RWPE1 (cell line): ENCODE measurements at regions not wholly inside any gene's neighbourhood (a gene's known extent, or its start where the extent isn't known, plus 50 kb on each side); places are given as distances from the start of the nearest gene placed in this dataset.
A peak's percentile ranks its signal among the peaks of the same experiment; 100 is the strongest.

Experiments used
- CTCF ChIA-PET: fragments of 350-600 bp; sonication (Branson Sonifier 250); formaldehyde crosslinking; extraction: SDS; loops from one replicate; lab custom pipeline; 2021; lab: Yijun Ruan, JAX
- POLR2A ChIA-PET: fragments of 400-600 bp; formaldehyde crosslinking; extraction: SDS; loops from one replicate; lab custom pipeline; 2020; ENCODE audit warnings: antibody characterized with exemption; ENCODE audit not compliant: low non-redundant PET; lab: Yijun Ruan, JAX
- DNase-seq: peaks from one replicate; pipeline ENCODE4 v3.0.0; 2012; ENCODE audit warnings: low spot score
- H3K27ac ChIP-seq: fragments of 450-650 bp; 2 replicates; pipeline ENCODE4 v1.5.1; 2017
- TF ChIP-seq, protein P1 (sequence below): fragments of 450-650 bp; conservative IDR thresholded peaks from 2 replicates; pipeline ENCODE4 v1.5.1; 2017; ENCODE audit warnings: low read depth, mild to moderate bottlenecking

DNA sequence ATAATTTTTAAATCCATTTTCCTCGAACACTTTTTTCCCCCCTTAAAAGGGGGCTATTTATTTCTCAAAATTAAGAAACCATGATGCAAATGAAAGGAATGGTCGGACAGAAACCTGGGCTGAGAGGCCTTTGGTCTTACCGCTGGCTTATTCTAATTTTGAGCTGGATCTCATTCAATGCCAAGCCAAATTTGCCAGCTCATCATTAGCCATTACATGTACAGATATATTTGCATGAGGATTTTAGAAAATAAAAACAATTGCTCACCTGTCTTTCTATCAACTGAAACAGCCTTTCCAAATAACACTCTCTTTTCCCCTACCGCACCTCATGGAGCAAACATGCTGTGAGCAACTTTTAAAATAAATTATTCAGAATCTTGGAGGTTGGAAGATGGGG is 219.5 kb upstream of the DTNBP1 start:
- CTCF ChIA-PET, result interaction anchor here (0.6 kb wide), 1 partner anchor 80 kb away, joined by 3 read pairs; no protein-coding TSS in a partner anchor
- H3K27ac ChIP-seq, result no peak overlapping the region
- POLR2A ChIA-PET, result no interaction called here
- no peak for DNase-seq
- TF ChIP-seq, protein P1, sequence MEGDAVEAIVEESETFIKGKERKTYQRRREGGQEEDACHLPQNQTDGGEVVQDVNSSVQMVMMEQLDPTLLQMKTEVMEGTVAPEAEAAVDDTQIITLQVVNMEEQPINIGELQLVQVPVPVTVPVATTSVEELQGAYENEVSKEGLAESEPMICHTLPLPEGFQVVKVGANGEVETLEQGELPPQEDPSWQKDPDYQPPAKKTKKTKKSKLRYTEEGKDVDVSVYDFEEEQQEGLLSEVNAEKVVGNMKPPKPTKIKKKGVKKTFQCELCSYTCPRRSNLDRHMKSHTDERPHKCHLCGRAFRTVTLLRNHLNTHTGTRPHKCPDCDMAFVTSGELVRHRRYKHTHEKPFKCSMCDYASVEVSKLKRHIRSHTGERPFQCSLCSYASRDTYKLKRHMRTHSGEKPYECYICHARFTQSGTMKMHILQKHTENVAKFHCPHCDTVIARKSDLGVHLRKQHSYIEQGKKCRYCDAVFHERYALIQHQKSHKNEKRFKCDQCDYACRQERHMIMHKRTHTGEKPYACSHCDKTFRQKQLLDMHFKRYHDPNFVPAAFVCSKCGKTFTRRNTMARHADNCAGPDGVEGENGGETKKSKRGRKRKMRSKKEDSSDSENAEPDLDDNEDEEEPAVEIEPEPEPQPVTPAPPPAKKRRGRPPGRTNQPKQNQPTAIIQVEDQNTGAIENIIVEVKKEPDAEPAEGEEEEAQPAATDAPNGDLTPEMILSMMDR, result no peak

DNA sequence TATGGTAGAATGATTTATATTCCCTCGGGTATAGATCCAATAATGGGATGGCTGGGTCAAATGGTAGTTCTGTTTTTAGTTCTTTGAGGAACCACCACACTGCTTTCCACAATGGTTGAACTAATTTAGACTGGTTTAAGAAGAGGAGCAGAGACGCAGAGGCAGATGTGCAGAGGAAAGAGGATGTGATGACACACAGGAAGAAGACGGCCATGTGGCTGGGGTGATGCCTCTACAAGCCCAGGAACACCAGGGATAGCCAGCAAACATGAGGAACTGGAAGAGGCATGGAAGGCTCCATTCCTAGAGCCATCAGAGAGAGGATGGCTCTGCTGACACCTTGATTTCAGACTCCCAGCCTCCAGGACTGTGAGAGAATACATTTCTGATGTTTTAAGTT is 218.3 kb upstream of the DTNBP1 start:
- ChIA-PET CTCF (no interaction called here), POLR2A (no interaction called here)
- no peak for DNase-seq
- TF ChIP-seq, protein P1, result no peak
- H3K27ac ChIP-seq, result no peak overlapping the region

DNA sequence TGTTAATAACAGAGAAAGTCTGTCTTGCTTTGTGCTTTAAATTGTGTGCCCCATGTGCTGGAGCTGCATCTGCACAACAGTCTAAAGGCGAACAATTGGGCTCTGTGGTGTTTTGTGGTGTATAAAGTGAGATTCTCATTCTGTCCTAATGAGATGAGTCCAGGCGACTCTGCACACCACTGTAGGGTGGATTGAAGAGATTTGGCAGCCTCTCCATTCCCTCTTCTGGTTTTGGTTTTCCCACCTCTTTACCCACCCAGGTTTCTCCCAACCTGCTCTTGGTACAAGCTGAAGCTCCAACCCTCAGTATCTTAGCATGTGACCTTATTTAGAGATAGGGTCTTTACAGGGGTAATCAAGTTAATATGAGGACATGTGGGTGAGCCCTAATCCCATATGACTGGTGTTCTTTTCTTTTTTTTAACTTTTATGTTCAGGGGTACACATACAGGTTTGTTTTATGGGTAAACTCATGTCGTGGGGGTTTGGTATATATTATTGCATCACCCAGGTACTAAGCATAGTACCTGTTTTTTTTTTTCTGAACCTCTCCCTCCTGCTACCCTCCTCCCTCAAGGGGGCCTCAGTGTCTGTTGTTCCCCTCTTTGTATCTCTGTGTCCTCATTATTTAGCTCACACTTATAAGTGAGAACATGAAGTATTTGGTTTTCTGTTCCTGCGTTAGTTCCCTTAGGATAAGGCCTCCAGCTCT is 217.6 kb upstream of the DTNBP1 start:
- no peak for DNase-seq
- CTCF ChIA-PET, result no interaction called here
- H3K27ac ChIP-seq, result no peak overlapping the region
- POLR2A ChIA-PET, result no interaction called here
- TF ChIP-seq, protein P1, result no peak

DNA sequence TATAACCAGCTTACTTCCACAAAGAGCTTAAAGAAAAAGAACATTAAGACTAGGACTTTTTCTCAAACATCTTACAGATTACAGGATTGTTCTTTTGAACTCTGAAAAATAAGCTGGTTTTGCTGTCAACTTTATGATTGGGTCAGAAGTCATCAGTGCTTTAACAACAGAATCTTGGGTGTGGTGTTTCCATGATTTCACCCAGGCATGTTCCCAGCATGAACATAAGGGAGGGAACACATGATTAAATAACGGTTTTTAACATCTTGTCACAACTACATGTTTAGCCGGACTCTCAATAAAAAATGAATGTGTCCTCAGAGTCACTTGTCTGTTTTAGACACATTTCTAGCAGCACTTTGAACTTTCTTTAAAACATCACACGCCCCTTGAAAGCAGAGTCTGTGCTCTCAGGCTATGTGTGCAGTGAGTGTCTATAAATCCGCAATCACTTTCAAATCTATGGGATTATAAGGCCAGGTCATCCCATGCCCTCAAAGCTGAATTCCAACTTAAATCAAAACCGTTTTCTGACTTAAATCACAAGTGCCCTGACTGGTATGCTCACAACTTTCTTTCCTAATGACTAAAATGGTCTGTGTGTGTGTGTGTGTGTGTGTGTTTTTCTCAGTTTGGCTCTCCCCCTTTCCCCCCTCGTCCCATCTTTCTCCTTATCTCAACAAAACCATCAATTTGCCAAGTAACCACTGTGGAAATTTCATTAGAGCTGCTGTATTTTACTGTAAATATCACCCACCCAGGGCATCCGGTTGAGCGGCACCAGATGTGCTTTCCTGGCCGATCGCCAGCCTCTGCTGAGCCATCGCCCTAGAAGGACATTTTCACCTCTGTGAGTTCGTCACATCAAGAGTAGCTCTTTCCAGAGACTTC is 216.8 kb upstream of the DTNBP1 start:
- H3K27ac ChIP-seq, result no peak overlapping the region
- ChIA-PET POLR2A (no interaction called here), CTCF (no interaction called here)
- peak; percentile 26 for DNase-seq
- TF ChIP-seq, protein P1, result no peak

DNA sequence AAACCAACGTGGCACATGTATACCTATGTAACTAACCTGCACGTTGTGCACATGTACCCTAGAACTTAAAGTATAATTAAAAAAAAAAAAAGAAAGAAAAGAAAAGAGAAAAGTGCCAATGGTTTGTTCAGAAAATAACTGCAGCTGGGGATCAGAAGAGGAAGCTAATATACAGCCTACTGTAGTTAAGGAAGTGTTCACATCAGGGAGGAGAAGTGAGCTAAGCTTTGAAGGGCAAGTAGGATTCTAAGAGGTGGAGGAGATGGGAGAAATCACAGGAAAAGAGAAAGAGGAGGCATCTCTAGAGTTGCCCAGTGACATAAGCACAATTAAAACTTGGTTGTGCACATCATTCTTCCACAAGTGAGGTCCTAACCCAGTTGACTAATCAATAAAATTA is 214.4 kb upstream of the DTNBP1 start:
- no peak overlapping the region for H3K27ac ChIP-seq
- ChIA-PET POLR2A (no interaction called here), CTCF (no interaction called here)
- TF ChIP-seq, protein P1, result no peak
- DNase-seq, result no peak

DNA sequence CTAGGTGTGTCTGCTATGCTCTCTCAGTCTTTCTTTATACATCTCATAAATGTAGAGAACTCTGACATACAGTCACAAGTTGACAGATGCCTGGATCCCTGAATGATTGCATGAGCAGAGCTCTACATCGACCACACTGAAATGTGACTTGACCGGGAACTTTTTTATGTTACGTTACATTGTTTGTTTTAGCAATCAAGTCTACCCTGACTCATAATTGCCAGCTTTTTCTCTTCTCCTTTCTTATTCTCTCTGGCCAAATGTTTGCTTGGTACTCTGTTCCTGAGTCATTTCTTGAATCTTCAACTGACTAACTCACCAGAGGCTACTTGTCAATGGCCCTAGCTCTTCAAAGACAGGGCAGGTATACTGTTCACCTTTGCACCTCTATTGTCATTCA is 213.6 kb upstream of the DTNBP1 start:
- H3K27ac ChIP-seq, result no peak overlapping the region
- ChIA-PET CTCF (no interaction called here), POLR2A (no interaction called here)
- TF ChIP-seq, protein P1, result no peak
- no peak for DNase-seq
